Nephron progenitor cell (in vitro differentiated cells): ENCODE measurements at regions not wholly inside any gene's neighbourhood (a gene's known extent, or its start where the extent isn't known, plus 50 kb on each side); places are given as distances from the start of the nearest gene placed in this dataset.

Experiments
- DNase-seq: peaks from one replicate; pipeline ENCODE4 v3.0.0; 2021
- H3K27ac Mint-ChIP-seq: 2 replicates; pipeline ENCODE4 v1.8.0; 2021; ENCODE audit warnings: mild to moderate bottlenecking, moderate library complexity, mixed read lengths
- H3K27me3 Mint-ChIP-seq: 2 replicates; pipeline ENCODE4 v1.8.0; 2021; ENCODE audit warnings: mild to moderate bottlenecking, low read depth, mixed read lengths; ENCODE audit not compliant: poor library complexity
- H3K36me3 Mint-ChIP-seq: 2 replicates; pipeline ENCODE4 v1.8.0; 2021; ENCODE audit warnings: low read depth, mixed read lengths
- H3K4me1 Mint-ChIP-seq: 2 replicates; pipeline ENCODE4 v1.8.0; 2021; ENCODE audit warnings: mixed read lengths
- H3K4me3 Mint-ChIP-seq: 2 replicates; pipeline ENCODE4 v1.8.0; 2021; ENCODE audit warnings: mild to moderate bottlenecking, moderate library complexity, mixed read lengths
- H3K9me3 Mint-ChIP-seq: 2 replicates; pipeline ENCODE4 v1.8.0; 2021; ENCODE audit warnings: mild to moderate bottlenecking, moderate library complexity, mixed read lengths
- TF ChIP-seq, protein P1 (sequence below): fragments of 200-600 bp; sonication (generic); IDR thresholded peaks from 2 replicates; pipeline ENCODE4 v1.5.0; 2021; ENCODE audit warnings: antibody characterized with exemption

DNA sequence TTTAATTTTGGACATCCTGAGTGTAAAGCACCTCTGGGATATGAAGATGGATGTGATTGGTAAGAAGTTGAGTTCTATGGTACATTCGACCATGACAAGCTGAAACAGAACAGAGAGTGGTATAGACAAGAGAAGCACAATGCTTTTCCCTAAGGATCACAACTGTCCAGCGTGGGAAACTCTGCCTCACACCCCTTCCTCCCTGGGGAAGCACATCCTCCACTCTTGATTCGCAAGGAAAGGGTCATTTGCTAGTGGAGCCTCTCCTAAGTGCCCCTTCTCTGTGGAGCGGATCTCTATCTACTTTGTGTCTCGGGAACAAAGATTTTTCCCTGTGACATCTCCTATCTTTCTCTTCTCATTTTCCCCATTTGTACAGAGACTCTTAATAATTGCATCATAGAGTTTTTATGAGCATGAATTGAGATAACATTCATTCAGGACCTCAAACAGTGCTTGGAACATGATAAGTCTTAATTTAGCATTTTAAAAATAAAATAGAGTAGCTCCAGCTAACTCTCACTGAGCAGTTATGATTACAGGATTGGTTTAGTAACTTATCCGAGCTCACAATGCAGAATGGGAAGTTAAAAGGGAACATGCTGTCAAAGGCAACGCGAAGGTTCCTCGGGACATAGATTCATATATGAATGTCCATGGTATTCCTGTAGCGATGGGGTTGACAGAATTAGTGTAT is 775.2 kb downstream of the C6orf118 start:
- Mint-ChIP-seq H3K4me3 (no peak overlapping the region), H3K36me3 (no peaks in the 10 kb centered on the region), H3K9me3 (peaks cover 4% of the 10 kb centered on the region), H3K27me3 (no peaks in the 10 kb centered on the region), H3K27ac (no peak overlapping the region), H3K4me1 (peaks cover 30% of the 10 kb centered on the region)
- DNase-seq = no peak
- TF ChIP-seq, protein P1, sequence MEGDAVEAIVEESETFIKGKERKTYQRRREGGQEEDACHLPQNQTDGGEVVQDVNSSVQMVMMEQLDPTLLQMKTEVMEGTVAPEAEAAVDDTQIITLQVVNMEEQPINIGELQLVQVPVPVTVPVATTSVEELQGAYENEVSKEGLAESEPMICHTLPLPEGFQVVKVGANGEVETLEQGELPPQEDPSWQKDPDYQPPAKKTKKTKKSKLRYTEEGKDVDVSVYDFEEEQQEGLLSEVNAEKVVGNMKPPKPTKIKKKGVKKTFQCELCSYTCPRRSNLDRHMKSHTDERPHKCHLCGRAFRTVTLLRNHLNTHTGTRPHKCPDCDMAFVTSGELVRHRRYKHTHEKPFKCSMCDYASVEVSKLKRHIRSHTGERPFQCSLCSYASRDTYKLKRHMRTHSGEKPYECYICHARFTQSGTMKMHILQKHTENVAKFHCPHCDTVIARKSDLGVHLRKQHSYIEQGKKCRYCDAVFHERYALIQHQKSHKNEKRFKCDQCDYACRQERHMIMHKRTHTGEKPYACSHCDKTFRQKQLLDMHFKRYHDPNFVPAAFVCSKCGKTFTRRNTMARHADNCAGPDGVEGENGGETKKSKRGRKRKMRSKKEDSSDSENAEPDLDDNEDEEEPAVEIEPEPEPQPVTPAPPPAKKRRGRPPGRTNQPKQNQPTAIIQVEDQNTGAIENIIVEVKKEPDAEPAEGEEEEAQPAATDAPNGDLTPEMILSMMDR = no peak

DNA sequence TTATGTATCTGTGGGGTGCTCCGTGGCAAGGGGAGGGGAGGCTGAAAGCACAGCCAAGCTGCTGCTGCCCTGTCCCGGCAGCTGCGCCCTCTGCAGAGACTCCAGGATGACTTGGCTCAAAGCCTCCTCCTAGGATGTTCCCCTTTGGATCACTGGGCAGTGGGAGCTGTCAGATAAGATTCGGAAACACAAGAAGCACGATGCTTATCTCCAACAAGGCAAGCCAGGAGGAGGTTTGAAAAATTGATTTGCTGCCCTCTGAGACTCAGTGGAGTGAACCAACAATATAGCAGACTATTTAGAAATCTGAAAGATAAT is 776.4 kb downstream of the C6orf118 start:
- Mint-ChIP-seq H3K4me3 (no peak overlapping the region), H3K27ac (peak overlapping the region; percentile 56), H3K4me1 (peaks cover 30% of the 10 kb centered on the region), H3K27me3 (no peaks in the 10 kb centered on the region), H3K9me3 (peaks cover 4% of the 10 kb centered on the region), H3K36me3 (no peaks in the 10 kb centered on the region)
- peak; percentile 4 for DNase-seq
- TF ChIP-seq, protein P1 = no peak

DNA sequence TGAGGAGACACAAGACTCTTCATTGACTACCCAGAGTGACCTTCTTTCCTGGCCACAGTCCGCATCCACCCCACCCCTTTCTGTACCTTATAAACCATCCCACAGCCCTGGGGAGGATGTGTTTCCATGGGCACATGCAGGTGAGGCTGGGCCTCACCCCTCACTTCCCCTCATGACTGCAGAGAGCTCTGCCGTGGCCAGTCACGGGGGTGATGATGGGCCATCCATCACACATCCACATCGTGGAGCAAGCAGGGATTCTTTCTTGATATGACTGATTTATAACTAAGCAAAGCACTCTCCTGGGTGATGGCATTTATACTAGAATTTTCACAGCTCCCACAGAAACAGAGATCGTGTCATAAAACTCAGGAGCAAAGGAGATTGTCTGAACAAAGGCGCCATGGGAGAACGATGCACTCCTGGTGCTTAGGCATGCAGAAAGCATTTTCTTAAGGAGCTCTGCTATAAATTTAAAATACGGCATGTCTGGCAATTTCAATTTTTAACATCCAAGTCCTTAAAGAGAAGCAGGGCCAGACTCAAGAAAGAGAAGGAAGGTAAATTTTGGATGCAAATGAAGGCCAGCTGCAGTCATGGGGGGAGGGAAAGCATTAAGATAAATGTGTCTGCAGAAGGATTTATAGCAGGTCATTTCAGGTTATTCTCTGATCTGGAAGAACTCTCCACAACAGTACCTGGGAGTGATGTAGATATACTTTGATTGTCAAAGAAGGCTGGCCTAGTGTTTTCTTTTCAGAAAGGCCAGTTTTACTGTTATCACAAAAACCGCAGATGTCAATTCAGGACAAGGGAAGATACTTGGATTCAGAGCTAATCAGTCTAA is 777.0 kb downstream of the C6orf118 start:
- peaks cover 30% of the 10 kb centered on the region for H3K4me1 Mint-ChIP-seq
- H3K27ac Mint-ChIP-seq = peak overlapping the region; percentile 77
- H3K36me3 Mint-ChIP-seq = no peaks in the 10 kb centered on the region
- H3K4me3 Mint-ChIP-seq = peak overlapping the region; percentile 19
- no peaks in the 10 kb centered on the region for H3K27me3 Mint-ChIP-seq
- H3K9me3 Mint-ChIP-seq = no peaks in the 10 kb centered on the region
- TF ChIP-seq, protein P1 = no peak
- peak; percentile 12 for DNase-seq

DNA sequence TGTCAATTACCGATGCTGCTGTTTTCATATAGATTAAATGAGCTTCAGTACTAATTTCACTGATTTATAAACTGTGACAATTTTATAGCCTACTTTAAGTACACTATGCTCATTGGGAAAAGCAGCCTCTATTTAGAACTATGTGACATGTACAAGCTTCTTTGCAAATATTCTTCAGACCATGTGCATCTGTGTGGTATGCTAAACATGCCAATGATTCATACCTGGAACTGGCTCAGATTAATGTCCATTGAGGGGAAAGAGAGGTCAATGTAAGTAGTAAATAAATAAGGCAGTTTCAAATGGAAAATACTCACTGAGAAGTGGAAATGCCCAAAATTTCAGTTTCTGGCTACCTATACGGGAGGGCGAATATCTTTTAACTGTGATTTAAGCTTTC is 777.7 kb downstream of the C6orf118 start:
- peaks cover 4% of the 10 kb centered on the region for H3K9me3 Mint-ChIP-seq
- H3K27me3 Mint-ChIP-seq = no peaks in the 10 kb centered on the region
- TF ChIP-seq, protein P1 = no peak
- H3K4me1 Mint-ChIP-seq = peaks cover 30% of the 10 kb centered on the region
- no peak overlapping the region for H3K27ac Mint-ChIP-seq
- DNase-seq = no peak
- peak overlapping the region; percentile 3 for H3K4me3 Mint-ChIP-seq
- H3K36me3 Mint-ChIP-seq = no peaks in the 10 kb centered on the region

DNA sequence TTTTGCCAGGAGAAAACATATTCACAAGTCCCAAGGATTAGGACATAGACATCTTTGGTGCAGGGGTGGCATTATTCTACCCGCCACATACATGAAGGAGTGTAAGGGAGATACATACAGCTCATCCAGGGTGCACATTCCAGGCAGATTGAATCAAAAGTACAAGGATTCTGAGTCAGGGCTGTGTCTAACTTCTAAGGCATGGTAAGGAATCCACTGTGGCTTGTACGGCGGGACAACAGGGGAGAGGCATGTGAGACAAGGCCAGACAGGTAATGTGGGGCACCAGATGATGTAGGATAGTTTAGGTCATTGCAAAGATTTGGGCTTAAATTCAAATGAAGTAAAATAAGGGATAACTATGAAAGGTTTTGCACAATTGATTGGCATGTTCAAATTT is 780.9 kb downstream of the C6orf118 start:
- Mint-ChIP-seq H3K27ac (no peak overlapping the region), H3K4me3 (no peak overlapping the region), H3K4me1 (peaks cover 20% of the 10 kb centered on the region), H3K36me3 (peaks cover 4% of the 10 kb centered on the region), H3K9me3 (peaks cover 17% of the 10 kb centered on the region), H3K27me3 (no peaks in the 10 kb centered on the region)
- DNase-seq = no peak
- TF ChIP-seq, protein P1 = no peak
